ENCODE measurements at regions not wholly inside any gene's neighbourhood (a gene's known extent, or its start where the extent isn't known, plus 50 kb on each side); places are given as distances from the start of the nearest gene placed in this dataset.

DNA sequence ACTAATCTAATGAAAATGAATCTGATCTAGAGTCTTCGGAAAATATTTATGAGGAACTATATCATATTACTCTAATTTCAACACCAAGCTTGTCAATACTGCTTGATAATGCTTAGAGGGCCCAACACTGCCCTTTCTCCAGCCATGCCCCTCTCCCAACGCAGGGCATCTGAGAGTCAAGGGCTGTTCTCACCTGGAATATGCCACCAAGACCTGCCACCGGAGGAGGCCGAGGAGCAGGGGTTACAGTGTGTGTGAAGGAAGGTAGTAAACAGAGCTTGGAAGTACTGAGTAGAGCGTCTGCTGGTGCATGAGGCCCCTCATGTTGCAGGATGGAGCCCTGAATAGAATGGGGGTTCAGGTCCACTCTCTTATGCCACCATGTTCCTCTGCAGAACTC lies 301.3 kb upstream of the MPDZ start:
- DNase-seq (no peak), ATAC-seq (no peak)
- H3K9me3 Mint-ChIP-seq = peaks cover 0 to 27% (median 5%) of the 10 kb centered on the region in 9 donors
- no peak overlapping the region for H3K27ac Mint-ChIP-seq
- no peaks in the 10 kb centered on the region for H3K36me3 Mint-ChIP-seq
- H3K4me3 Mint-ChIP-seq = no peak overlapping the region
- H3K4me1 Mint-ChIP-seq = no peaks in the 10 kb centered on the region
- H3K27me3 Mint-ChIP-seq = peaks cover 0 to 3% (median 0%) of the 10 kb centered on the region in 5 donors
- POLR2A ChIA-PET = no interaction called here

DNA sequence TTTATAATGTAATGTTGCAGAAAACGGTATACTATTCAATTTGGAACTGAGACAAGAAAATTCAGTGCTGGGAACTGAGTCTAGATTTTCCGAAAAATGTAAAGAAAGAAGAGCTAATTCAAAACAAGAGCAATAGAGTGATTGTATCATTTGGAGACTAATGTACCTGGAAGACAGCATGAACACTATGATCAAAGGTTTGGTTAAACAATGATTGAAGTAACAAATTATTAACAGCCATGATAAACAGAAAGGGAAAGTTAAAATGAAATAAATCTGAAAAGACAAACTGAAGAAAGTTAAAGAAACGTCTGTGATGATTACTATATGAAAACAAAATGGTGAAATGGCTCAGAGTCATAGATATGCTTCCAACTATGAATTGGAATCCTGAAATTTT lies 300.6 kb upstream of the MPDZ start:
- no peak for DNase-seq
- Mint-ChIP-seq H3K36me3 (no peaks in the 10 kb centered on the region), H3K9me3 (peaks cover 0 to 25% (median 7%) of the 10 kb centered on the region in 9 donors), H3K4me1 (no peaks in the 10 kb centered on the region), H3K27me3 (peaks cover 0 to 3% (median 0%) of the 10 kb centered on the region in 5 donors), H3K27ac (no peak overlapping the region), H3K4me3 (no peak overlapping the region)
- ATAC-seq = no peak
- POLR2A ChIA-PET = no interaction called here

DNA sequence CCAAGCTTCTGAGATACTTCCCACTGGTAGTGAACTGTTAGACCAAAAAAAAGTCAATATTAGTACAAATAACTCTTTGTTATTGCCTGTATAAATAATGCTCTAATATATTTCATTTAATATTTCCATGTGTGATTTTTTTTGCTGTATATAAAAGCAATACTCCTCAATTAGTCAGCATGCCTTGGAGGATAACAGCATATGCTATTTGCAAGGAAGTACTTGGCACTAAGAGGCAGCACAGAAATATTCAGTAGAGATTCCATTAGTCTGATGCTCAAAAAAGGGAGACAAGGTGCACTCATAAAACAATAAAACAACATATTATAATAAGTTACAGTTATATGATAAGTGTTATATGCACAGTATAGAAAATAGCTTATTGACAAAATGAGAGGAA lies 296.6 kb upstream of the MPDZ start:
- peaks cover 0 to 26% (median 4%) of the 10 kb centered on the region in 9 donors for H3K9me3 Mint-ChIP-seq
- H3K27me3 Mint-ChIP-seq = no peaks in the 10 kb centered on the region

DNA sequence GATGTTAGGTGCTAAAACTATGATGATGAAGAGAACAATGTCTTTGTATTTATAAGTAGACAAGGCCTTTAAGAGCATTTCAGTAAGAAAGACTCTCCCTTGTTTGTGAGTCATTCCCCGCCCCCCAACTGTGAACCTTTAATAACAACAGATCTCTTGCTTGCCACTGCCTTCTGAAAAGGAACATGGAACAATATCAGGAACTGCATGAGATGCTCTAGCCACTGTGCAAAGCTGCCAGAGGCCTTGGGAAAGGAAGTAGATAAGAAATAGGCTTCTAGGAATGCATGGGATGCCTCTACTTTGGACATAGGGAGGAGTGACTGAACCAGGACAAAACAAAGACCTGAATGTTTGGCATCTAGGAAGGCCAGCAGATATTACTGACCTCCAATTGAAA lies 296.1 kb upstream of the MPDZ start:
- no peak overlapping the region for H3K4me3 Mint-ChIP-seq
- POLR2A ChIA-PET = no interaction called here
- H3K4me1 Mint-ChIP-seq = no peaks in the 10 kb centered on the region
- ATAC-seq (no peak), DNase-seq (no peak)
- no peak overlapping the region for H3K27ac Mint-ChIP-seq
- peaks cover 0 to 21% (median 4%) of the 10 kb centered on the region in 9 donors for H3K9me3 Mint-ChIP-seq
- H3K36me3 Mint-ChIP-seq = no peaks in the 10 kb centered on the region
- no peaks in the 10 kb centered on the region for H3K27me3 Mint-ChIP-seq

More for the DNA sequence above, 296.6 kb upstream of the MPDZ start:
- H3K36me3 Mint-ChIP-seq = no peaks in the 10 kb centered on the region
- no peak overlapping the region for H3K27ac Mint-ChIP-seq
- ATAC-seq (no peak), DNase-seq (no peak)
- no peaks in the 10 kb centered on the region for H3K4me1 Mint-ChIP-seq
- no peak overlapping the region for H3K4me3 Mint-ChIP-seq
- POLR2A ChIA-PET = no interaction called here

DNA sequence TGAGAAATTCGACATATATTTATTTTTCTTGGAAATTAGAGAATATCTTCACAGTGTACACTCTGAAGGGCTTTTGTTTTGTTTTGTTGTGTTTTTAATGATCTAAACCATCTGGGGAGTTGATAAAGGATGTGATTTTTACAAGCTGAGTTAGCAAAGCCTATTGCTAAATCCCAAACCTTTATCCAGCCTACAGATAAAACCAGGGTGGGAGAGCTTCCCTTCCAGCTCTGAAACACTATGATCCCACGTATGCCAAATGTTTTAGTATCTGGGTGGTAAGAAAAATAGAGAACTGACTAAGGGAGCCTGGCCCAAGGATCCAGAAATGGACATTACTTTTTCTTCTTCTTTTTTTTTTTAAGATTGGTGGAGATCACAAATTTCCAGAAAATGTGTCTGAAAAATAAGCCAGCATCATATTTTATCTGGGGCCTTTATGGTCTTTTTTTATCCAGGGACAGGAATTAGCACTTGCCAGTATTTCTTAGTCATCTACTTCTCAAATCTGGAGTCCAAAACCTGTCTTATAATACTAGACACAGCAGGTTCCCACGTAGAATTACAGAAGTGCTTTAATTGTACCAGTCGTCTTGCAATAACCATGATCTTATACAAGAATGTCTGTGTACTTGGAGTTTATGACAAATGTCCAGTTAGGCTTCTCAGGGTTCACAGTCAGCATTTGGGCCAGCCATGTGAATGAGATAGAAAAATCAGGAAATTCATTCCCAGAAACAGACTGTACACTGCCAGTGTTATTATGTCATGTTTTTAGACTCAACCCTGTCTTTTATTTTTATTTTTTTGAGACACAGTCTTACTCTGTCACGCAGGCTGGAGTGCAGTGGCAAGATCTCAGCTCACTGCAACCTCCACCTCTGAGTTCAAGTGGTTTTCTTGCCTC lies 290.8 kb upstream of the MPDZ start:
- peaks cover 0 to 4% (median 0%) of the 10 kb centered on the region in 3 donors for H3K36me3 Mint-ChIP-seq
- H3K27ac Mint-ChIP-seq = no peak overlapping the region
- no peak overlapping the region for H3K4me3 Mint-ChIP-seq
- ATAC-seq (no peak), DNase-seq (no peak)
- peaks cover 0 to 17% (median 6%) of the 10 kb centered on the region in 5 donors for H3K27me3 Mint-ChIP-seq
- POLR2A ChIA-PET = no interaction called here
- H3K4me1 Mint-ChIP-seq = peaks cover 3 to 12% (median 5%) of the 10 kb centered on the region in 4 donors
- H3K9me3 Mint-ChIP-seq = peaks cover 0 to 15% (median 0%) of the 10 kb centered on the region in 9 donors

DNA sequence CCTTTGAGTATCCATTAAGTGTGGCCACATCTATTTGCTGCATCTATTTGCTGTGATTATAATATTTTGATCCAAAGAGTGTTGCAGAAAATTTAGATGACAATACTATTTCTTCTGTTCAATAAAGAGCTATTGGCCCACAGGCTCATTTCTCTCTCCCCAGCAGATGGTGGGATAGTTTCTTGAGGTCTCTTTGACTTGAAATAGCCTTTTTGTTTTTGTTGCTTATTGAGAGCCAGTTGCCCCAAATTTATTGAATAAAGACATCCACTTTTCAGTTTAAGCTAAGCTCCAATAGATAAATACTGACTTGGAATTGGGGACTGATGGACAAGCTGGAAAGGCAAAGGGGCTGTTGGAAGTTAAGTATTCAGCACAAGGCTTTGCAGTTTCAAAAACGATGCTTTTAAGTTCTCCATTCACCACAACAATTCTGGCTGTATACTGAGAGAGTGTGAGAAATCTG lies 290.1 kb upstream of the MPDZ start:
- Mint-ChIP-seq H3K9me3 (peaks cover 0 to 15% (median 0%) of the 10 kb centered on the region in 9 donors), H3K27ac (no peak overlapping the region), H3K4me1 (peaks cover 3 to 12% (median 5%) of the 10 kb centered on the region in 4 donors), H3K27me3 (peaks cover 0 to 17% (median 6%) of the 10 kb centered on the region in 5 donors), H3K4me3 (peak overlapping the region in 4 of 10 donors; percentile 18 to 38 (median 26)), H3K36me3 (peaks cover 0 to 4% (median 0%) of the 10 kb centered on the region in 3 donors)
- ATAC-seq (no peak), DNase-seq (no peak)
- POLR2A ChIA-PET = no interaction called here

DNA sequence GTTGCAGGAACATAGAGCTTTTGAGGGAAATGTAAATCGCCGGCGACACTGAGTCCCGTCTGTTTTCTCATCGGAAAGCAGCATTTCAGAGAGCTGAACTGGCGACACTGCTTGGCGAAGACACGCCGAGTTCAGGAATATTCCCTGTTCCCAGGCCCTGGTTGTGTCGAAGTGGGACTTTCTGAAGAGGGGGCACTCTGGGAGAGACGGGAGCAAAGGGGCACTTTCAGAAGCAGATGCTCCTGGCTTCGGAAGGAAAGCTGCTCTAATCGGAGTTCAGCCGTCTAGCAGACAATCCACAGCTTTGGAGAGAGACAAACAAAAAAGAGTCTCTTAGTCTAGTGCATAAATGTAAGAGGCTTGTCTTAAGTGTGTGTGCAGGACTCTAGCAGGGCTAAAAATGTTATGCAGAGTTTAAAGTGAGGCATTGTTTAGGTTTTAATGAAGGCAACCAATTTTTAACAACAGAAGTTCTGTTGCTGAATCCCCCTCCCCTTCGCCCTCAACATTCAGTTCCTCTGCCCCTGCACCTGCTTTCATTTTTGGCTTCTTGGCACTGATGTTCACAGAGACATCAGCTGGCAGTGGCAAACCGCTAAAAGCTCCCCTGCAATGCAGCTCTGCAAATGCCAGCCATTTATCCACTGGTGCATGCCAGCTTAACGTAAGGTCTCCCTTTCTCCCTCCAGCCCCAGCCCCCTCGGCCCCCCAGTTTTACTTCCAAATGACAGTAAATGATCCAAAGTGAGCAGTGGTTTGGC lies 289.5 kb upstream of the MPDZ start:
- ATAC-seq (no peak), DNase-seq (no peak)
- Mint-ChIP-seq H3K4me3 (peak overlapping the region in 7 of 10 donors; percentile 24 to 59 (median 39)), H3K4me1 (peaks cover 3 to 12% (median 5%) of the 10 kb centered on the region in 4 donors), H3K9me3 (peaks cover 0 to 15% (median 0%) of the 10 kb centered on the region in 9 donors), H3K27me3 (peaks cover 0 to 17% (median 6%) of the 10 kb centered on the region in 5 donors), H3K36me3 (peaks cover 0 to 4% (median 0%) of the 10 kb centered on the region in 3 donors), H3K27ac (no peak overlapping the region)
- POLR2A ChIA-PET = no interaction called here

DNA sequence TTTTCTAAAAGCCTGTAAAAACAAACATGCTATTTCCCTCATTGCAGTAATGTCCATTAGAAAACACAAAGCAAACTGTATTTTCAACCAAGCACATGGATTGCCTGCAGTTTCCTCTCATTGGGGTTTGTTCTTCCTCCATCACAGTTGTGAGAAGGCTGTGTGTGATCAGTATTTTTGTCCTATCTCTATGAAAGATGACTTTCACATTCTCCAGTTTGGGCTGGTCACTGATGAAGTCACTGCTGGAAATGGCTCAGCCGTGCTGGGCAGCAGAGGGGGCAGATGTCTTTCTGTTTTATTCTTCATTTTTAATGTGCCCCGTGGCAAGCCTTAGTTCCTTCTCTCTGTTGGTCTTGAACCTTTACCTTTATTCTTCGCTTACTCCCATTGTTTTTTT lies 288.9 kb upstream of the MPDZ start:
- Mint-ChIP-seq H3K4me3 (peak overlapping the region in 6 of 10 donors; percentile 24 to 59 (median 38)), H3K27me3 (peaks cover 0 to 17% (median 6%) of the 10 kb centered on the region in 5 donors), H3K27ac (no peak overlapping the region), H3K4me1 (peaks cover 3 to 12% (median 5%) of the 10 kb centered on the region in 4 donors), H3K36me3 (peaks cover 0 to 4% (median 0%) of the 10 kb centered on the region in 3 donors), H3K9me3 (peaks cover 0 to 8% (median 0%) of the 10 kb centered on the region in 9 donors)
- POLR2A ChIA-PET = no interaction called here
- ATAC-seq (no peak), DNase-seq (no peak)

DNA sequence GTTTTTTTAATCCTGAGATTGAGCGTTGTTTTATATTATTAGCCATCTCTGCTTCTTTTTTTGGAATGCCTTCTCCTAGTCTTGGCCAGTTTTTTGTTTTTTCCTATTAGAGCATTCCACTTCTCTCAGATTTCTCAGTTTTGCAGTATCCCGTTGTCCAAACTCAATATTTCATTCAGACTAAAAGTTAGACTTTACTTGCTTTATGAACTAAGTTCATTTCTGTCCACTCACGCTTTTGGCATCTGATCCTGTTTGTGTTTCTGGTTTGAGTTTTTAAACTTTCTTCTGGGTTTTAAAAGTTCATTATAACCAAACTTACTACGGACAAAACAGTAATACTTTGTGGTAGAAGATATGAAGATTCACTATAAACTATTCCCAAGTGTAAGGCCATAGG lies 288.3 kb upstream of the MPDZ start:
- H3K9me3 Mint-ChIP-seq = peaks cover 0 to 4% (median 2%) of the 10 kb centered on the region in 9 donors
- POLR2A ChIA-PET = no interaction called here
- no peak for DNase-seq
- no peak overlapping the region for H3K4me3 Mint-ChIP-seq
- no peak overlapping the region for H3K27ac Mint-ChIP-seq
- peaks cover 3 to 12% (median 5%) of the 10 kb centered on the region in 4 donors for H3K4me1 Mint-ChIP-seq
- H3K27me3 Mint-ChIP-seq = peaks cover 0 to 17% (median 6%) of the 10 kb centered on the region in 5 donors
- peaks cover 0 to 4% (median 0%) of the 10 kb centered on the region in 3 donors for H3K36me3 Mint-ChIP-seq
- ATAC-seq = no peak

DNA sequence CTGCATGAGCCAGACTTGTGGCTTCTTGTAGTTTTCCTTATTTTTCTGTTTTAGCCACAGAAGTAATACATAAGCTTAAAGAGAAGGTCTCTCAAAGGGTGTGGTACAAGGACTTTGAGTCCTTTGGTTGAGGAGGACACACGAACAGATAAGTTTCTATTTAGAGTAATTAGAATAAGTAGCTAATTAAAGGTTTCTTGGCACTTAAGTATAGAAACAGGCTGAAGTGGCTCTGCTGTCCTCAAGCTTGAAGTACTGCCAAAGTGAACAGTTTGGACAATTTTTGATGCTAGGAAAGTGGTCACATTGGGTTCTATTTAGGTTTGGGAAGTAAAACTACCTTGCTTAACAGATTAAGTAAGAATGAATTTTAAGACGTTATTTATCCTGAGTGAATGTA lies 278.3 kb upstream of the MPDZ start:
- no peaks in the 10 kb centered on the region for H3K4me1 Mint-ChIP-seq
- no peaks in the 10 kb centered on the region for H3K36me3 Mint-ChIP-seq
- peaks cover 0 to 17% (median 3%) of the 10 kb centered on the region in 9 donors for H3K9me3 Mint-ChIP-seq
- DNase-seq = no peak
- POLR2A ChIA-PET = no interaction called here
- H3K27me3 Mint-ChIP-seq = no peaks in the 10 kb centered on the region
- no peak overlapping the region for H3K4me3 Mint-ChIP-seq
- ATAC-seq = no peak
- H3K27ac Mint-ChIP-seq = no peak overlapping the region

DNA sequence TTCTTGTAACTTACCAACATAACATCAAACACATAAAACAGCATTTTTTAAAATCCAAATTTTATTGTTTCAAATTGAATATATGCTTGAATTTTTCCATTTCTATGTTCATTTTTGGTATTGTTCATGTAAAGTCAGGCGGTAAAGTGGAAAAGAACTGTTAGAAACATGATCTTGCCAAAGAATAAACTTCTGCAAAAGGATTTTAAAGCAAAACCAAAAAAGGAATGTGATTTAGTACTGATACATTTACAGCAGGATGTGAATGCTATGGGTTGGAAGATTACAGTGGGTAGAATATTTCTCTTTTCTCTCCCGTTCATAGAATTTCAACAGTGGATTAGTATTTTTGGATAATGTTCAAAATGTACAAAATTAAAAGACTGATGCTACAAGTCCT lies 277.2 kb upstream of the MPDZ start:
- DNase-seq = no peak
- no peak for ATAC-seq
- Mint-ChIP-seq H3K27ac (no peak overlapping the region), H3K27me3 (no peaks in the 10 kb centered on the region), H3K4me3 (no peak overlapping the region), H3K36me3 (no peaks in the 10 kb centered on the region), H3K4me1 (no peaks in the 10 kb centered on the region), H3K9me3 (peaks cover 0 to 17% (median 3%) of the 10 kb centered on the region in 9 donors)
- POLR2A ChIA-PET = no interaction called here

DNA sequence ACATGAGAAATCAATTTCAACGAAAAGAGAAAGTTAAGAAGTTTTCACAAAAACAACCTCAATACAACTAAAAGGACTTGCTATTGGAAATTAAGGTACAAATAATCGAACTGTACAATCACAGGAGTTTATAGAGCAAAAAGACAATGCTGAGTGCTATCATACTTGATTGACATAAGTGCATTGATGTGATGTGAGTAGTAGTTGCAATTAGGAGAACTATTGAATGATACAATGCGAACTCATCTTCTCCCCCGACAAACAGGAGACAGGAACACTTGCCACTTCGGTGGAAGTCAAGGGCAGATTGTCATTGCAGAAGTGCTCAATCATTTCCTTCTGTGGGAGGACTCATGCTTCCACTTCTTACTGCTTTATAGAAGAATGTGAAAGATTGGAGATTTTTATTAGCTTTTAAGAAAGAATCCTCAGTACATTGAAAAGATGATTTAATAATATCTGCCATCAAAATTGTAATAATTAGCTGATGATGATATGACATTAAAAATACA lies 276.6 kb upstream of the MPDZ start:
- Mint-ChIP-seq H3K9me3 (peaks cover 0 to 17% (median 3%) of the 10 kb centered on the region in 9 donors), H3K36me3 (no peaks in the 10 kb centered on the region), H3K27ac (no peak overlapping the region), H3K27me3 (no peaks in the 10 kb centered on the region), H3K4me3 (no peak overlapping the region), H3K4me1 (no peaks in the 10 kb centered on the region)
- POLR2A ChIA-PET = no interaction called here
- DNase-seq (no peak), ATAC-seq (no peak)

DNA sequence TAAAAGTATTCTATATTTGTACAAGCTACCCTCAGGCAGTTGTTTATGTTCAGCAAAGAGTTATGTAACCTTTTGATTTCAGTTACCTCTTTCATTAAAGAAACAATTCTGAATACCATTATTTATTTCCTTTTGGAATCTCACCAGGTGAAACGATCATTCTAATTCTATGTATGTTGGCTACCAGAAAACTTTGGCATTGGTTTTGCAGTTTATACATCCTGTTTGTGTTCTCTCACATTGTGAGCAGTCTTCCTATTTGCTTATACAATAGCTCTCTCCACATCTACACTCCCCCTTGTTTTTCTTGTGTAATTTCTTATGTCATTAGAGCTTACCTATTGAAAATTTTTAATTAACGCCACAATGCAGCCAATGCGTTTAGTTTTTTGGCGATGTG lies 276.0 kb upstream of the MPDZ start:
- Mint-ChIP-seq H3K9me3 (peaks cover 0 to 17% (median 2%) of the 10 kb centered on the region in 9 donors), H3K4me3 (no peak overlapping the region), H3K4me1 (no peaks in the 10 kb centered on the region), H3K36me3 (no peaks in the 10 kb centered on the region), H3K27me3 (no peaks in the 10 kb centered on the region), H3K27ac (no peak overlapping the region)
- POLR2A ChIA-PET = no interaction called here
- ATAC-seq (no peak), DNase-seq (no peak)

Measured in naive thymus-derived CD8-positive, alpha-beta T cell (primary cell).